Non-pigmented ciliary epithelial cell (primary cell): ENCODE measurements at regions not wholly inside any gene's neighbourhood (a gene's known extent, or its start where the extent isn't known, plus 50 kb on each side); places are given as distances from the start of the nearest gene placed in this dataset.

Experiments
- DNase-seq: peaks from one replicate; pipeline ENCODE4 v3.0.0-alpha.2; 2010; ENCODE audit warnings: low read depth

- no peak for DNase-seq
Measured at GRCh38 chr11:103530257-103530656, 421.0 kb downstream of the DYNC2H1 start.

- peak; percentile 55 for DNase-seq
Measured at GRCh38 chr11:103532133-103532788, 423.0 kb downstream of the DYNC2H1 start.

- no peak for DNase-seq
Measured at GRCh38 chr11:103534191-103534590, 425.0 kb downstream of the DYNC2H1 start.

GRCh38 chr11:103534959-103535358 lies 425.7 kb downstream of the DYNC2H1 start:
- no peak for DNase-seq

- no peak for DNase-seq
Measured at GRCh38 chr11:103536335-103536722, 427.1 kb downstream of the DYNC2H1 start.

- no peak for DNase-seq
Measured at GRCh38 chr11:103537904-103538502, 428.8 kb downstream of the DYNC2H1 start.

GRCh38 chr11:103539166-103539565 lies 429.9 kb downstream of the DYNC2H1 start:
- DNase-seq = no peak

- DNase-seq = no peak
Measured at GRCh38 chr11:103541186-103541795, 432.1 kb downstream of the DYNC2H1 start.

- no peak for DNase-seq
Measured at GRCh38 chr11:103542851-103543250, 433.6 kb downstream of the DYNC2H1 start.

- DNase-seq = no peak
Measured at GRCh38 chr11:103543456-103543855, 434.2 kb downstream of the DYNC2H1 start.

- no peak for DNase-seq
Measured at GRCh38 chr11:103544874-103545273, 435.6 kb downstream of the DYNC2H1 start.

- DNase-seq = no peak
Measured at GRCh38 chr11:103545551-103545950, 436.3 kb downstream of the DYNC2H1 start.

- DNase-seq = peak; percentile 45
Measured at GRCh38 chr11:103546236-103546635, 437.0 kb downstream of the DYNC2H1 start.

- DNase-seq = no peak
Measured at GRCh38 chr11:103547024-103547423, 437.8 kb downstream of the DYNC2H1 start.

- DNase-seq = no peak
Measured at GRCh38 chr11:103547691-103548090, 438.5 kb downstream of the DYNC2H1 start.

- DNase-seq = no peak
Measured at GRCh38 chr11:103548838-103549237, 439.6 kb downstream of the DYNC2H1 start.

- no peak for DNase-seq
Measured at GRCh38 chr11:103550811-103551210, 441.6 kb downstream of the DYNC2H1 start.

- DNase-seq = no peak
Measured at GRCh38 chr11:103552086-103552485, 442.9 kb downstream of the DYNC2H1 start.

GRCh38 chr11:103556171-103556570 lies 446.9 kb downstream of the DYNC2H1 start:
- no peak for DNase-seq

GRCh38 chr11:103566116-103566515 lies 456.9 kb downstream of the DYNC2H1 start:
- no peak for DNase-seq

- DNase-seq = no peak
Measured at GRCh38 chr11:103581760-103582159, 454.7 kb upstream of the DDI1 start.

GRCh38 chr11:103582351-103582909 lies 454.0 kb upstream of the DDI1 start:
- no peak for DNase-seq

- no peak for DNase-seq
Measured at GRCh38 chr11:103584021-103584420, 452.4 kb upstream of the DDI1 start.
